ENCODE measurements at regions not wholly inside any gene's neighbourhood (a gene's known extent, or its start where the extent isn't known, plus 50 kb on each side); places are given as distances from the start of the nearest gene placed in this dataset.

- Histone ChIP-seq H3K27ac (ENCODE audit: low read depth in 2 of 2, low read length in 1 of 2) (no peak overlapping the region), H3K9me2 (no peaks in the 10 kb centered on the region), H3K4me3 (ENCODE audit: low read depth in 2 of 2, low read length in 1 of 2) (no peak overlapping the region), H3K36me3 (replicated peaks in 1 of 2; ENCODE audit: control insufficient read depth in 1 of 2, insufficient read depth in 2 of 2, low read length in 1 of 2) (no peaks in the 10 kb centered on the region), H3K9me3 (no peaks in the 10 kb centered on the region), H3K27me3 (ENCODE audit: insufficient read depth) (peaks cover 5% of the 10 kb centered on the region; the same call in 1 of the 2 replicates), H3K79me2 (ENCODE audit: insufficient read depth) (no peaks in the 10 kb centered on the region), H3F3A (replicated peaks; ENCODE audit: insufficient read depth) (no peaks in the 10 kb centered on the region), H3K9ac (no peak overlapping the region), H3K4me1 (ENCODE audit: control insufficient read depth in 1 of 2, insufficient read depth in 2 of 2, low read depth in 1 of 2, low read length in 1 of 2) (no peaks in the 10 kb centered on the region), H2AFZ (ENCODE audit: low read depth) (no peak overlapping the region), H4K20me1 (ENCODE audit: insufficient read depth) (no peaks in the 10 kb centered on the region), H3K4me2 (no peak overlapping the region)
- ChIA-PET CTCF (no interaction called here), POLR2A (no interaction called here)
- TF ChIP-seq RAD21 (IDR thresholded peaks at IDR 0.05; ENCODE audit: low read length) = no peak
- TF ChIP-seq RXRA (IDR thresholded peaks at IDR 0.05; ENCODE audit: borderline replicate concordance, low read depth) = no peak
- TF ChIP-seq REST (IDR thresholded peaks at IDR 0.05; ENCODE audit: low read depth, low read length) = no peak
- no peak for TF ChIP-seq POLR2AphosphoS5 (IDR thresholded peaks at IDR 0.05; ENCODE audit: low read depth, low read length)
- no peak for TF ChIP-seq USF2 (IDR thresholded peaks at IDR 0.05; ENCODE audit: borderline replicate concordance, low read depth, low read length)
- no peak for TF ChIP-seq TEAD4 (IDR thresholded peaks at IDR 0.05; ENCODE audit: borderline replicate concordance, insufficient read depth)
- TF ChIP-seq EP300 (IDR thresholded peaks at IDR 0.05; ENCODE audit: borderline replicate concordance in 1 of 2, low read depth in 1 of 2, low read length in 1 of 2) = no peak
- no peak for TF ChIP-seq SMC3 (IDR thresholded peaks at IDR 0.05; ENCODE audit: low read depth, low read length)
- TF ChIP-seq EZH2phosphoT487 (IDR thresholded peaks at IDR 0.05; ENCODE audit: borderline replicate concordance, low read depth) = no peak
- TF ChIP-seq TAF1 (IDR thresholded peaks at IDR 0.05; ENCODE audit: borderline replicate concordance, low read depth, low read length) = no peak
- no peak for TF ChIP-seq ELF1 (IDR thresholded peaks at IDR 0.05)
- no peak for TF ChIP-seq NFIC (IDR thresholded peaks at IDR 0.05; ENCODE audit: borderline replicate concordance)
- WGBS (ENCODE audit: low lambda C conversion rate) = 13% methylated on average over 1 of the region's 1 CpG
- no peak for DNase-seq
Observed at GRCh38 chr5:77926337-77926736, 150.2 kb upstream of the TBCA start.

- Histone ChIP-seq H3K27ac (ENCODE audit: low read depth in 2 of 2, low read length in 1 of 2) (no peak overlapping the region), H3K27me3 (ENCODE audit: insufficient read depth) (peaks cover 6% of the 10 kb centered on the region; the same call in 1 of the 2 replicates), H3K9me3 (no peaks in the 10 kb centered on the region), H3K9me2 (no peaks in the 10 kb centered on the region), H2AFZ (ENCODE audit: low read depth) (no peak overlapping the region), H3K36me3 (replicated peaks in 1 of 2; ENCODE audit: control insufficient read depth in 1 of 2, insufficient read depth in 2 of 2, low read length in 1 of 2) (no peaks in the 10 kb centered on the region), H3K9ac (no peak overlapping the region), H3F3A (replicated peaks; ENCODE audit: insufficient read depth) (no peaks in the 10 kb centered on the region), H3K4me2 (no peak overlapping the region), H3K4me3 (ENCODE audit: low read depth in 2 of 2, low read length in 1 of 2) (no peak overlapping the region), H4K20me1 (ENCODE audit: insufficient read depth) (no peaks in the 10 kb centered on the region), H3K79me2 (ENCODE audit: insufficient read depth) (no peaks in the 10 kb centered on the region), H3K4me1 (ENCODE audit: control insufficient read depth in 1 of 2, insufficient read depth in 2 of 2, low read depth in 1 of 2, low read length in 1 of 2) (no peaks in the 10 kb centered on the region)
- ChIA-PET POLR2A (no interaction called here), CTCF (interaction anchor here (1.5 kb wide), 1 partner anchor 47 kb away, joined by 5 read pairs; no protein-coding TSS in a partner anchor)
- 62% methylated on average over 3 of the region's 3 CpGs for WGBS (ENCODE audit: low lambda C conversion rate)
- no peak for DNase-seq
- TF ChIP-seq TAF1 (IDR thresholded peaks at IDR 0.05; ENCODE audit: borderline replicate concordance, low read depth, low read length) (no peak), USF1 (IDR thresholded peaks at IDR 0.05; ENCODE audit: borderline replicate concordance, low read depth) (no peak), REST (IDR thresholded peaks at IDR 0.05; ENCODE audit: low read depth, low read length) (no peak), RFX5 (IDR thresholded peaks at IDR 0.05; ENCODE audit: low read length) (no peak), GABPA (IDR thresholded peaks at IDR 0.05; ENCODE audit: low read depth) (no peak), RXRA (IDR thresholded peaks at IDR 0.05; ENCODE audit: borderline replicate concordance, low read depth) (no peak), NFIC (IDR thresholded peaks at IDR 0.05; ENCODE audit: borderline replicate concordance) (no peak), YY1 (IDR thresholded peaks at IDR 0.05; ENCODE audit: low read depth) (no peak), MXI1 (IDR thresholded peaks at IDR 0.05; ENCODE audit: low read depth, low read length) (no peak), MEF2A (IDR thresholded peaks at IDR 0.05; ENCODE audit: borderline replicate concordance, low read depth) (no peak)
Observed at GRCh38 chr5:77925503-77925902, 149.4 kb upstream of the TBCA start.
